ENCODE measurements at regions not wholly inside any gene's neighbourhood (a gene's known extent, or its start where the extent isn't known, plus 50 kb on each side); places are given as distances from the start of the nearest gene placed in this dataset.

GRCh38 chr7:29649876-29650275 lies 86.2 kb downstream of the PRR15 start:
- intact Hi-C loops (cut with micrococcal nuclease) (no loop called here), dilution Hi-C loops (cut with HindIII; ENCODE audit: low sequenced_read_pairs, unreplicated experiment) (no loop called here), in situ Hi-C loops (cut with MboI; ENCODE audit: low sequenced_read_pairs) (no loop called here)
- no peak overlapping the region for H2AFZ ChIP-seq (replicated peaks; ENCODE audit: low read length, poor library complexity)
- H3K4me1 ChIP-seq (ENCODE audit: control insufficient read depth, insufficient read depth, low read length): no peaks in the 10 kb centered on the region
- no TSS peak for BruUV-seq (replicated peaks)
- H3K18ac ChIP-seq (ENCODE audit: low read depth, low read length): no peak overlapping the region
- H2BK120ac ChIP-seq (ENCODE audit: low read depth, low read length): no peak overlapping the region
- H3K56ac ChIP-seq (ENCODE audit: extremely low read depth, insufficient read depth, low read length): no peak overlapping the region
- no peak overlapping the region for H4K5ac ChIP-seq (ENCODE audit: low read depth, low read length)
- H3K9me3 ChIP-seq (ENCODE audit: control insufficient read depth, insufficient read depth, low read length): no peaks in the 10 kb centered on the region
- H3K9me1 ChIP-seq (ENCODE audit: insufficient read depth, low read length): no peaks in the 10 kb centered on the region
- no peak overlapping the region for H2AK9ac ChIP-seq (replicated peaks; ENCODE audit: low read depth, low read length, poor library complexity)
- H3K9ac ChIP-seq (ENCODE audit: low read depth, low read length): no peak overlapping the region
- H3K4ac ChIP-seq (ENCODE audit: low read depth, low read length): no peak overlapping the region
- no peak overlapping the region for H2BK5ac ChIP-seq (ENCODE audit: low read depth, low read length, poor library complexity, severe bottlenecking)
- no peak overlapping the region for H3K14ac ChIP-seq (replicated peaks; ENCODE audit: low read depth, low read length)
- H2BK15ac ChIP-seq (ENCODE audit: low read depth, low read length): no peak overlapping the region
- H3K23ac ChIP-seq (ENCODE audit: low read depth, low read length): no peak overlapping the region
- H4K8ac ChIP-seq (ENCODE audit: low read depth in 2 of 2, low read length in 2 of 2): no peak overlapping the region
- 96% methylated on average over 8 of the region's 21 CpGs; no CpG with 5 or more reads in 1 of the 2 experiments for WGBS, 2 experiments (ENCODE audit: extremely low coverage in 2 of 2, insufficient read length in 1 of 2)
- DNase-seq (no peak), ATAC-seq (ENCODE audit: low read depth) (no peak)
- no peak overlapping the region for H3K27ac ChIP-seq (ENCODE audit: insufficient read depth, low read length)
- no peak for TF ChIP-seq FOS (IDR thresholded peaks at IDR 0.05; ENCODE audit: low read depth, low read length)
- TF ChIP-seq RAD21 (IDR thresholded peaks at IDR 0.05; ENCODE audit: low read length): no peak
- TF ChIP-seq MAFK (IDR thresholded peaks at IDR 0.05; ENCODE audit: low read depth, low read length): no peak
- TF ChIP-seq RFX5 (IDR thresholded peaks at IDR 0.05; ENCODE audit: low read depth, low read length): no peak
- TF ChIP-seq, protein P1, sequence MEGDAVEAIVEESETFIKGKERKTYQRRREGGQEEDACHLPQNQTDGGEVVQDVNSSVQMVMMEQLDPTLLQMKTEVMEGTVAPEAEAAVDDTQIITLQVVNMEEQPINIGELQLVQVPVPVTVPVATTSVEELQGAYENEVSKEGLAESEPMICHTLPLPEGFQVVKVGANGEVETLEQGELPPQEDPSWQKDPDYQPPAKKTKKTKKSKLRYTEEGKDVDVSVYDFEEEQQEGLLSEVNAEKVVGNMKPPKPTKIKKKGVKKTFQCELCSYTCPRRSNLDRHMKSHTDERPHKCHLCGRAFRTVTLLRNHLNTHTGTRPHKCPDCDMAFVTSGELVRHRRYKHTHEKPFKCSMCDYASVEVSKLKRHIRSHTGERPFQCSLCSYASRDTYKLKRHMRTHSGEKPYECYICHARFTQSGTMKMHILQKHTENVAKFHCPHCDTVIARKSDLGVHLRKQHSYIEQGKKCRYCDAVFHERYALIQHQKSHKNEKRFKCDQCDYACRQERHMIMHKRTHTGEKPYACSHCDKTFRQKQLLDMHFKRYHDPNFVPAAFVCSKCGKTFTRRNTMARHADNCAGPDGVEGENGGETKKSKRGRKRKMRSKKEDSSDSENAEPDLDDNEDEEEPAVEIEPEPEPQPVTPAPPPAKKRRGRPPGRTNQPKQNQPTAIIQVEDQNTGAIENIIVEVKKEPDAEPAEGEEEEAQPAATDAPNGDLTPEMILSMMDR (conservative IDR thresholded peaks at IDR 0.05; ENCODE audit: low read depth, low read length): no peak
- no peak for TF ChIP-seq CHD1 (IDR thresholded peaks at IDR 0.05; ENCODE audit: low read depth, low read length)
- no peak for TF ChIP-seq MAZ (IDR thresholded peaks at IDR 0.05; ENCODE audit: borderline replicate concordance, low read depth, low read length)
- TF ChIP-seq MXI1 (IDR thresholded peaks at IDR 0.05; ENCODE audit: borderline replicate concordance, low read depth, low read length): no peak
- TF ChIP-seq SMC3 (IDR thresholded peaks at IDR 0.05; ENCODE audit: low read depth, low read length): no peak
- no peak for TF ChIP-seq POLR2A (IDR thresholded peaks at IDR 0.05; ENCODE audit: low read depth, low read length)
- no peak for TF ChIP-seq NFE2L2 (IDR thresholded peaks at IDR 0.05; ENCODE audit: low read depth, low read length)
- CTCF ChIA-PET: no interaction called here
- no peak overlapping the region for H2BK20ac ChIP-seq (ENCODE audit: low read depth, low read length)
- POLR2A ChIA-PET (ENCODE audit: unreplicated experiment): no interaction called here
- no peaks in the 10 kb centered on the region for H4K20me1 ChIP-seq (ENCODE audit: insufficient read depth, low read length)
- H3K4me3 ChIP-seq (ENCODE audit: insufficient read depth, low read depth, low read length): no peak overlapping the region
- no peaks in the 10 kb centered on the region for H3K36me3 ChIP-seq (ENCODE audit: control insufficient read depth, insufficient read depth, low read length)
- H2AK5ac ChIP-seq (ENCODE audit: low read depth, low read length): no peak overlapping the region
- H3K27me3 ChIP-seq (ENCODE audit: control insufficient read depth, insufficient read depth, low read length): no peaks in the 10 kb centered on the region
- H3K79me1 ChIP-seq (ENCODE audit: low read depth in 1 of 2, low read length in 2 of 2): no peaks in the 10 kb centered on the region
- no peak overlapping the region for H4K91ac ChIP-seq (ENCODE audit: insufficient read depth, low read depth, low read length)
- H3K4me2 ChIP-seq (ENCODE audit: low read depth, low read length): no peak overlapping the region
